Stimulated activated CD4-positive, alpha-beta T cell treated with anti-CD3 and anti-CD28 coated beads, Interleukin-1b, Interleukin-23, amount 100 ng/mL, for 24 hours (primary cell): ENCODE measurements at regions not wholly inside any gene's neighbourhood (a gene's known extent, or its start where the extent isn't known, plus 50 kb on each side); places are given as distances from the start of the nearest gene placed in this dataset.
"Not testable (repeated sequence)": the region's sequence is repeated elsewhere in the genome, so short reads cannot be mapped to it uniquely, and the experiment has no call there.

Experiments used
- DNase-seq, 4 experiments: peaks; one replicate each; pipeline ENCODE4 v3.0.0-alpha.2; 2020; ENCODE audit warnings: low read depth in 4 of 4, low spot score in 1 of 4

- not testable (repeated sequence) for DNase-seq
Observed at GRCh38 chr10:109214891-109215290, 708.4 kb downstream of the XPNPEP1 start.

- no peak for DNase-seq
Observed at GRCh38 chr10:109207361-109207760, 716.0 kb downstream of the XPNPEP1 start.

- DNase-seq, result no peak
Observed at GRCh38 chr10:109205929-109206585, 717.3 kb downstream of the XPNPEP1 start.

- DNase-seq, result no peak
Observed at GRCh38 chr10:109203646-109204353, 719.5 kb downstream of the XPNPEP1 start.

GRCh38 chr10:109202111-109202510, 721.2 kb downstream of the XPNPEP1 start:
- no peak for DNase-seq

- no peak for DNase-seq
Observed at GRCh38 chr10:109200646-109201045, 722.7 kb downstream of the XPNPEP1 start.

GRCh38 chr10:109191823-109192222, 731.5 kb downstream of the XPNPEP1 start:
- DNase-seq, result no peak

- no peak for DNase-seq
Observed at GRCh38 chr10:109191341-109191740, 732.0 kb downstream of the XPNPEP1 start.

- DNase-seq, result no peak
Observed at GRCh38 chr10:109187677-109188076, 735.6 kb downstream of the XPNPEP1 start.

GRCh38 chr10:109183366-109183765, 739.9 kb downstream of the XPNPEP1 start:
- no peak for DNase-seq

- no peak for DNase-seq
Observed at GRCh38 chr10:109178591-109178990, 744.7 kb downstream of the XPNPEP1 start.

- DNase-seq, result no peak
Observed at GRCh38 chr10:109174526-109174925, 748.8 kb downstream of the XPNPEP1 start.

GRCh38 chr10:109173937-109174336, 749.4 kb downstream of the XPNPEP1 start:
- DNase-seq, result no peak

- DNase-seq, result no peak
Observed at GRCh38 chr10:109173121-109173520, 750.2 kb downstream of the XPNPEP1 start.

GRCh38 chr10:109166935-109167334, 756.4 kb downstream of the XPNPEP1 start:
- DNase-seq, result no peak

GRCh38 chr10:109159351-109159750, 764.0 kb downstream of the XPNPEP1 start:
- DNase-seq, result no peak

- DNase-seq, result no peak
Observed at GRCh38 chr10:109156396-109156795, 766.9 kb downstream of the XPNPEP1 start.

- DNase-seq, result no peak
Observed at GRCh38 chr10:109149666-109150350, 773.5 kb downstream of the XPNPEP1 start.

- DNase-seq, result no peak
Observed at GRCh38 chr10:109127363-109127762, 795.9 kb downstream of the XPNPEP1 start.

- no peak for DNase-seq
Observed at GRCh38 chr10:109126541-109126940, 796.8 kb downstream of the XPNPEP1 start.

GRCh38 chr10:109126016-109126415, 797.3 kb downstream of the XPNPEP1 start:
- no peak for DNase-seq

GRCh38 chr10:109115179-109115578, 808.1 kb downstream of the XPNPEP1 start:
- no peak for DNase-seq
